HG02938 (cell line): ENCODE measurements at regions not wholly inside any gene's neighbourhood (a gene's known extent, or its start where the extent isn't known, plus 50 kb on each side); places are given as distances from the start of the nearest gene placed in this dataset.

Source experiments
- ATAC-seq: cut with Tn5 transposase; IDR thresholded peaks from one replicate; pipeline ENCODE4 v1.9.1; 2021; ENCODE audit warnings: mild to moderate bottlenecking, moderate library complexity; ENCODE audit not compliant: unreplicated experiment

- ATAC-seq: peak; percentile 65
Observed at GRCh38 chr15:38671675-38672254, 107.2 kb upstream of the RASGRP1 start.

GRCh38 chr15:38672273-38672672 is 107.7 kb upstream of the RASGRP1 start:
- no peak for ATAC-seq

- no peak for ATAC-seq
Observed at GRCh38 chr15:38672814-38673670, 108.4 kb upstream of the RASGRP1 start.

GRCh38 chr15:38674448-38674847 is 109.8 kb upstream of the RASGRP1 start:
- no peak for ATAC-seq

DNA sequence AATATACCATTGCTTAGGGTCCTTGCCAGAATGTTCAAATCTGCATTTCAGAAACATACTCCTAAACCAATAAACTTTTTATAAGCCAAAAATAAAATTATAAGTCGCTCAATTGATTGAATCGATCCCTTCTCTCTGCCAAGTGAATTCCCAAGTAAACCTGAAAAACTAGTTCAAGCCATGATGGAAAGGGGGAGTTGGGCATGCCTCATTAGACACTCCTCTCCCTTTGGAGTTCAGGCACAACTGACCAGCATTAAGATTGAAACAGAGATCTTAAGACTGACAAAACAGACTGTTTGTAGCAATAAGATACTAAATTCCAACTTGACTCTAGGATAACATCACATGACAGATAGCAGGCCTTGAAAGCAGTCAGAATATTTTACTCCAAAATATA is 113.7 kb upstream of the RASGRP1 start:
- no peak for ATAC-seq

DNA sequence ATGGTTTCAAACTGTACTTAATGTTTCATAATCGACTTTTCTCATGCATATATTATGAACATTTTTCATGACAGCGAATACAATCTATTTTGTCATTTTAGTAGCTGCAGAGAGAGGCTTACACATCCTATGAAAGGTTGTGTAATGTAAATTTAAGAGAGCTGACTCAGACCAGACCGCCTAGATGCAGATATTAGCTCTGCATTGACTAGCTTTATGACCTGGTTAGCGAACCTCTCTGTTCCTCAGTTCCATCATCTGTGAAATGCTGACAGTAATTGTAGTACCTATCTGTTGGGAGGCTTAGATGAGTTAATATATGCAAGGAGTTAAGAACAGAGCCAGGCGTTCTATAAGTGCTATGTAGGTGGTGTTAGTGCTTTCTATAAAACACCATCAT is 116.2 kb upstream of the RASGRP1 start:
- no peak for ATAC-seq

- no peak for ATAC-seq
Observed at GRCh38 chr15:38682363-38682762, 117.7 kb upstream of the RASGRP1 start.

DNA sequence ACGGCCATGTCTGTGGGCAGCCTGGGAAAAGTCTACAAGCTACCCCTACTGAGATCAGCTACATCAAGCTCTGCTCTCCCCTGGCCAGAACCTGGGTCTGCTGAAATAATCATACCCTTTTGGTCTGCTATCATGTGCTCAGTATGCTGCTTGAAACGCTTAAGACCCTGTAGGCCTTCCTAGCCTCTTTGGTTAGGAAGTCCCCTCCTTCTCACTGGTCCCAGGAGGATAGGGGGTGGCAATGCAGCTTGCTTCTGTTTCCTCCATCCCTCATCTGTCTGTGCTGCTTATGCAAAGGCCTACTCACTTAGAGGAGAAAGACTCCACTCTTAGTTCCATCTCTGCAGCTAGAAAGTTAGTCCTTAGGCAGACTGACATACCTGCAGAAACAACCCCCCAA is 118.2 kb upstream of the RASGRP1 start:
- ATAC-seq: no peak

DNA sequence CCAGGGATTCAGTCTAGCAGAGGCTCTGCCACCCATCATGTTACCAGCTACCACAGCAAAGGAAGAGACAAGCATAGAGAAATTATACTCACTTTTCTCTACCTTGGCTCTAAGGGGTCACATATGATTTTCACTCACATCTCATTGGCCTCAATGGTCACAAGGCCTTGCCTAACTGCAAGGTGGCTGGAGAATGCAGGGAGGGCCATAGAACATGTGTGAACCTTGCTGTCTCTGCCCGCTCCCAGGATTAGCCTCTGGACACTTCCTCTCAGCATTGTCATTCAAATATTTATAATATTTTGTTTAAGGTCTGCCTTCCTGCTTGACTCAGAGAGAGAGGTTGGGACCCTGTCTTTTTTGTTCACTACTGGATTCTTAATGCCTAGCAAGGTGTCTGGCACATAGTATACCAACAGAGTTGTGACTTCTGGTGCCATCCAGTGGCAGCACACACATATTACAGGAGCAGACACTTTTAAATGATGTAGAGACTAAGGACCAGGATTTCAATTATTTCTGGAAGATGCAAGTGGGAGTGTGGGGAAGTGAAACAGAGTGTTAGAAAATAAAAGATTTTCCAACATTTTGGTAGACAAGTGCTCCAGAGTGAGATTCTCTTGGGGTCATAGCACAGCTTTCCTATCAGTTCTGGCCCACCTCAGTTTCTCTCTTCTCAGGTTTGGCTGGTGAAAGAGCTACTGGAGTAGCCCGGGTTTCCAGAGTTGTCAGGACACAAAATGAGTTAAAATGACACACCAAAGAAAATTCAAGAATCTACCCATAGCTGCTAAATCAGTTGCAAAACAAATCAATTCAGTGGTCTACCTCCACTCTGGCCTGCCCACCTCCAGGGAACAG is 119.0 kb upstream of the RASGRP1 start:
- peak; percentile 82 for ATAC-seq

- ATAC-seq: no peak
Observed at GRCh38 chr15:38684440-38685010, 119.9 kb upstream of the RASGRP1 start.

DNA sequence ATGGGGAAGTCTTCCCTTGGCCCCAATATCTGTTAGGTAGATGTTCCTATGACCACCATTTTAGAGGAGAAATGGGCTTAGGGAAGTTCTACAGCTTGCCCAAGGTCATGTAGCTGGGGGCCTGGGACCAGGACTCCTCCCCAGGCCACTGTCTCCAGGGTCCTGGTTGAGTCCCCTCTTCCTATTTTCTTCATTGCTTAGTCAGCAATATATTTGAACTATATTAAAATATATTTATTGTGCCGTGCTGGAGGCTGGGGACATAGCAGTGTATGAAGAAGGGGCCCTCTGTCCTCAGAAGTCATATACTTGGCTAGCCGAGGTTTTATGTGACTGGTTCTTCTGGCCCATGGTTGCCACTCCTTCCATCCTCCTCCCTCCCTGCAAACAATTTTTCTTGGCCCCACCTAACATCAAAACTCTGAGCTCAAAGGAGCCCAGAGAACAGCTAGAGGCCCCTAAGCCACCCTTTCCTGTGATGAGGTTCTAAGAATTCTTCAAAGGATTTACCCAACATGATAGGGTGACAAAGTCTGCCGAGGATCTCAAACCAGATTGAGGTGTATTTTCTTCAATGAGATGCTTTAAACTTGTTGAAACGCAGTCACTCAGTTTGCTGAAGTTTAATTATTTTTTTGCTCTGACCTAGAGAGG is 121.2 kb upstream of the RASGRP1 start:
- no peak for ATAC-seq

DNA sequence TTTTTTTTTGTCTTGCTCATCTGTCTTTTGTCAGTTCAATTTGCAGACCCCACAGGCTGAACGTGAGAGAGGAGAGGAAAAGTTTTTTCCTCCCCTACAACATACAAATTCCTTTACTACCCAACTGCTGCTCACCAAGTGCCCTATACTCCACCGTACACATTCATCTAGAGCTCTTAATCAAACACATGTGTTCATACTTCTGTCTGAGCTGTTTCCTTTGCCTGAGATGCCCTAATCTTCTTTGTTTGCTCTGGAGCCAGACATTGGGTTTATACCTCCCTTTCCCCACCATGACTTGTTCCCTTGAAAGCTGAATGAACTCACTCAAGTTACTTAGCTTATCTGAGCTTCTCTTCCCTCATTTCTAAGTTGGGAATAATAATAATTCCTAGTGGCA is 122.7 kb upstream of the RASGRP1 start:
- ATAC-seq: no peak

- ATAC-seq: no peak
Observed at GRCh38 chr15:38687775-38688495, 123.3 kb upstream of the RASGRP1 start.

- no peak for ATAC-seq
Observed at GRCh38 chr15:38688761-38689160, 124.1 kb upstream of the RASGRP1 start.

GRCh38 chr15:38689522-38689921 is 124.9 kb upstream of the RASGRP1 start:
- no peak for ATAC-seq

GRCh38 chr15:38690216-38690615 is 125.6 kb upstream of the RASGRP1 start:
- peak; percentile 16 for ATAC-seq

DNA sequence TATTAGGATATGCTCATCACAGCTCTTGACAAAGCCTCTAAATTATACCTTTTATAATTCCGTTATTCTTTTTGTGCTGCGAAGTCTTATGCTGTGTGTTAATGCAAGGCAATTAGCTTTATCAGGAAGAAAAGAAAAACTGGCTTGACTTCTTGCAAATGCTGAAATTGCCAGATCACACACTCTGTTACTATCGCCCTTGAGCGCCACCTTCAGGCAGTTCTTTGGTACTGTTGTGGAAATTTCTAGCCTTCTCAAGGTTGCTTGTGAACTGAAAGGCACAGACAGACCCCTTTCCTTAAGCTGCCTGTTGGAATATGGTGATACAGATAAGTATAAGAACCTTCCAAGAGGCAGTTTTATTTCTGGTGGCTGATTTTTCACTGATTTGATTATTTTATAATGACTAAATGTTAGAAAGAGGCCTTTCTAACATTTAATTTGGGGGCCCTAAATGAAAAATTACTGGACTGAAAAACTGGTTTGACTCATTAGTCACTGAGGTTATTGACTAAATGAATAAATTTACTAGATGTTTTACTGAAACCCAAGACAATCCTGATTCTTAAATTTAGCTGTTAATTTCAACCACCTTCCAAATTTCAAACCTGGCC is 126.2 kb upstream of the RASGRP1 start:
- ATAC-seq: peak; percentile 44

DNA sequence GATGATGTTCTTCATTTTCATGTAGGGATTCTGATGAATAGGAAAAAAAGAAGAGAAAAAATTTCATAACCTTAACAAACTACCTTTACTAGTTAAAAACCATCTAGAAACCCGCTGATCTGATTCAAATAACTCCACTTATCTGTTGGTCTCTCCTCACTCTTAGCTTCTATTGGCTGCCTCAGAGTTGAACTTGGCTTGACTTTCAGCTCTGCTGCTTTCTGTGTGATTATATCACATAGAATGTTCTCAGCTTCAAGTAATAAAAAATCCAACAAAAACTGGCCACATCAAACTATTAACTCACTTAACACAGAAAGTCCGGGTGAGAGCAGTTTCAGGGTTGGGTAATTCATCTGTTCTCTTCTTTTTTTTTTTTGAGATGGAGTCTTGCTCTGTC is 126.8 kb upstream of the RASGRP1 start:
- ATAC-seq: no peak

DNA sequence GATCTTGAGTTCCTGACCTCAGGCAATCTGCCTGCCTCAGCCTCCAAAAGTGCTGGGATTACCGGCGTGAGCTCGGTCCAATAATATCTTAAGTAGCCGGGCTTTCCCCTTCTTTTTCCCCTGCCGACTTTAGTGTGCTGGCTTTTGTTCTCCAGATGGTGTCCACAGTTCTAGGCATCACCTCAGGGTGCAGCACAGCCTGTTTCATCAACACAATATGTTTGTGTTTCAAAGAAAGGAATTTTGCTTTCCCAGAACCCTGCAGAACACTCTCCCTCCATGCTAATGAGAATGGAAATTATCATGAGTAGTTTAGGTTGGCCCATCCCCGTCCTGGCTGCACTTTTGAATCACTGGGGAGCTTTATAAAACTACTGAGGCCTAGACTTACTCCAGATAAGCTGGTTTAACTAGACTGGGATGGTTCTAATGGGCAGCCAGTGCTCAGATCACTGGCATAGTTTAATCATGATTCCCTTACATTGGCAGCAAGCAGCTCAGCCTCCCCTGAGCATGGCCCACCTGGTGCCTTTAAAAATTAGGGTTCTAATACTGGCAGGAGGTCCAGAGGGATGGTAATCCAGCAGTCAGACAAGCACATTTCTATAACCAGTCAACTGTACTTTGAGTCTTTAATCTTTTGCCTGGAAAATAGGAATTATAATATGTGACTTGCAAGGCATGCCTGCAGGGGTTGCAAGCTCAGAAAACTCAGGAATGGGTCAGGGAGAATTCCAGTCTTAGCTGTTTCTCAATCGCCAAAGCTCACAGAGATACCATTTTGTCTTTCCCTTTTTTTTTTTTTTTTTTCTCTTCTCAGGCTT is 127.6 kb upstream of the RASGRP1 start:
- no peak for ATAC-seq
